ENCODE measurements at regions not wholly inside any gene's neighbourhood (a gene's known extent, or its start where the extent isn't known, plus 50 kb on each side); places are given as distances from the start of the nearest gene placed in this dataset.
"Not testable (repeated sequence)": the region's sequence is repeated elsewhere in the genome, so short reads cannot be mapped to it uniquely, and the experiment has no call there.

DNA sequence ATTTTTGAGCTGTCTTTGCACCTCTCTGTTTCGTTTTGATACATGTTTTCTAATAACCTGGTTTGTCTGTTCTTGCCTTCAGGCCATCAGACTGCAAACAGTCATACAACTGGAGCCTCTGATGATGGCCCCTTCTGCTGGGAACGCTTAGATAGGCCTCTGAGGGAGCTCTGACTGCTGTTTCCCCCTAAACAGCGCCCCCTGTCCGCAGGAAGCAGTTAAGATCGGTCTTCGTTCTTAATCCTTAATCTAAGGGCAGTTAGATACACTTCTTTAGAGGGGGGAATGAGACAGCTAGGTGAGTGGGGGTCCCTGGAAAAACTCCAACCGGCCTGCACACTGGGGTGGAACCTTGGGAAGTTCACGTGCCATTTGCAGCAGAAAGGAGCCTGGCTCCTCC is 1338.8 kb upstream of the SEL1L start:
- DNase-seq: no peak

DNA sequence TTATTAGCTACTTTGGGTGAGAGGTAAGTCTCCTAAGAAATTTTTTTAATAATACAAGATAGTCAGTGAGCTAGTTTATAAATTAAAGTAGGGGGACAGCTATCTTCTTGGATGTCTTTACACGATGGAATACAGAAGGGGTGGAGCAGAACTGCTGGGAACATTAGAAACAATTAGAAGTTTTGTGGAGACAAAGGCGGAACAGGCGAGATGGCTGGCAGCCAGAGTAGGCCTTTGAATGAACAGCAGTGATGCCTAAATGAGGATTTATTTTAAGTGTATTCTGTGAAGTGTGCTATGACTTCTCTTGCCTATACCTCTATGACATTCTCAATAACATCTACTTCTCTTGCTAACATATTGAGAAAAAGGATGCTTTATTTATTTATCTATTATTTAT is 1345.3 kb upstream of the SEL1L start:
- no peak for DNase-seq

DNA sequence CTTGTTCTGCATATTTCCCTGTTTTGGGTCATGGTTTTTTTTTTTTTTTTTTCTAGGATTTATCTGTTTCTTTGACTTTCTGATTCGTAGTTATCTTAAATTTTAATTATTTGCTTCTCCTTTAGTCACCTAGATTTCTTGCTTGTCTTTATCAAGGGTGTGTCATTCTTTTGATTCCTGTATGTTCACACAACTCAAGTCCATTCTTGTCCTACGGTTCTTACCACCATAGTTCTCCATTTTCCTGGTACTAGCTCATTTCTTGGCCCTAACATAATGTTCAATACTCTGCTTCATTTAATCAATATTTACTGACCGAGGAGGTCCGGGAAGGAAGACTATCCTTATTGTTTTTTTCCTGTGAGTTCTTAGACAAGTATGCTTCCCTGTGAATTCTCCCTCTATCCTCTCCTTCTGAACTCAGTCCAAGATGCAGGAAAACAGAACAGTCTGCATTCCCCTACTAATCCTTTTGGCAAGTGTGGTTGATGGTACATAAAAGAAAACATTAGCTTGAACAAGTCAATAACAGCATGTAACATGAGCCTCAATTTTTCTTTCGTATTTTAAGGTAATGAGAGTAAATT is 1346.4 kb upstream of the SEL1L start:
- no peak for DNase-seq

DNA sequence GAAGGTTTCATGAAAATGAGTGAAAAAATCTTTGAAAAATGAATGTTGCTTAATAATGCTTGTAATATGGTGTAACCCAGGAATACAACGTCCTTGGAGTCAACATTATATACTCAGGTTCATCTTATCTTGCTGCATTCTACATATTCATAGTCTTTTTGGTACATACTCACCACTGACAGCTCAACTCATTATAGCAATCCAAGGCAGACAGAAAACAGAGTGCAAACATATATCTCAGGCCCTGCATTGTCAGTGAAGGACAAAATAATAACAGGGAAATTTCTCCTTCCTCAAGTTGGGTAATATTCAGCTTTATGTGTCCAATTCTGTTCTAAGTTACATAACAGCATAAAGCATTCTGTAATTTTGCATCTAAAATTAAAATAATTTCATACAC is 1353.0 kb upstream of the SEL1L start:
- no peak for DNase-seq

DNA sequence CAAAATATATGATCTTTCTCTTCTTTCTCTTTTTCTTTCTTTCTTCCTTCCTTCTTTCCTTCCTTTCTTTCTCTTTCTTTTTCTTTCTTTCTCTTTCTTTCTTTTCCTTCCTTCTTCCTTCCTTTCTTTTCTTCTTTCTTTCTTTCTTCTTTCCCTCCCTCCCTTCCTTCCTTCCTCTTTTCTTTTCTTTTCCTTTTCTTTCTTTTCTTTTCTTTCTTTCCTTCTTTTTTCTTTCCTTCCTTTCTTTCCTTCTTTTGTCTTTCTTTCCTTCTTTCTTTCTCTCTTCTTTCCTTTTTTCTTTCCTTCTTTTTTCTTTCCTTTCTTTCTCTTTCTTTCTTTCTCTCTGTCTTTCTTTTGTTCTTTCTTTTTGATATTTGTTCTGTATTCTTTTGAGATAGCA is 1356.0 kb upstream of the SEL1L start:
- DNase-seq: no peak

DNA sequence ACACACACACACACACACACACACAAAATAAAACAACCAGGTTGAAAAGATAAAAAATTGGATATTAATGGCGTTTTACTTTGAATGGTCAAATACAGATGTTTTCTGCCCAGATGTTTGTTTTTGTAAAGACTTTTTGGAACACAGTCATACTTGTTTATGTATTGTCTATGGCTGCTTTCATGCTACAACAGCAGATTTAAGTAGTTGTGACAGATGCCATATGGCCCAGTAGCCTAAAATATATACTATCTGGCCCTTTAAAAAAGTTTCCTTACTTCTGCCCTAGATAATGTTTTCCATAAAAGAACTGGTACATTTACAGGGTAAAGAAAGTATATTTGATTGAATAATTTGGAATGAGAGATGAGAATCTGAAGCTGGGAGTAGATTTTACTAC is 1362.8 kb upstream of the SEL1L start:
- DNase-seq: no peak

DNA sequence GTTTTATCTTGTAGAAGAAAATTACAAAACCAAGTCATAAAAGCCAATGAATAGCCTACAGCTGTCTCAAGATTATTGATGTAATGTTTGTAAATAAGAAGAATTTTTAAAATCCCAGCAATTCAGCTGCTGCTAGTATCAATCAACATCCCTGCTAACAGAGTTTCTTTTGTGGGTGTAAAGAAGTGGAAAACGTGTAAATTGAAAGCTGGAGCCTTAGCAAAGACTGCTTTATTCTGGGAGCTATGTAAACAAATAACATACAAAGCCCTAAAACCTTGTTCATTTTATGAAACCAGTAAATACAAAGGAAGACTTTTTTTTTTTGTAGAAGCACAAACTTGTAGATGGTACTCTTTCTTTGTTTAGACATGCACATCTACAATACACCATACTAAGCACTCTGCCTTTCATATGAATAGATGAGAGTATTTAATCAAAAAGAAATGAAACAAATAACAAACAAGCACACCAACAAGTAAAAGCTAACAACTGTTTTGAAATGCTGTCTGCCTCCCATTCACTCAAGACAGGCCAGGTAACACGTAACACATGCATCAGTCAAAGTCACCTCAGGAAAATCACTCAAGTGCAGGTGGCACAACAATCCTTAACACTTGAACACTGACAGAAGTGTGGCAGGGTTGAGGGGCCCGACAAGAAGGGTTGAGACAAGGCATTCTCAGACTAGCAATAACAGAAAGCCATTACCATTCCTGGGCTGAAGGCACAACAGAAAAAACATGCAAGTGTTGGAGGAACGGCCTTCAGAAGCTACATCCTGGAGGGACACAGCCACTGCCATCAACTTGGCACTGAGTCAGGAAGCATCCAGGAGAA is 1364.0 kb upstream of the SEL1L start:
- DNase-seq: no peak

DNA sequence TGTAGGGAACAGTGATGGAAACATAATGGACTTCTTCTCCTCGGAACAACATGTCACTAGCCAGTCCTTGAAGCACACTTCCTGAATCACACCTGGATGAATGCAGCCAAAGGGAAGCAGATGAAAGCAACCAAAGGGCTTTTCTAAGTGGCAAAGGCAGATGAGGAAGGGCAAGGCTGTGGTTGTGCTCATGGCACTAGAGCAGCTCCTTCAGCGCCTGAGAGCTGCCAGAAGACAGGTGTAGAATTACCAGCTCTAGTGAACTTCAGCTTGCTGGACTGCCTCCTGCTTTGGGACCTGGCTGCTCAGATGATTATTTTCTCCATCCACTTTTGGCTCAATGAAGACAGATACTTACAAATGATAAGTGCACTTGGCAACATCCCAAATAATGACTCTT is 1372.1 kb upstream of the SEL1L start:
- DNase-seq: no peak

DNA sequence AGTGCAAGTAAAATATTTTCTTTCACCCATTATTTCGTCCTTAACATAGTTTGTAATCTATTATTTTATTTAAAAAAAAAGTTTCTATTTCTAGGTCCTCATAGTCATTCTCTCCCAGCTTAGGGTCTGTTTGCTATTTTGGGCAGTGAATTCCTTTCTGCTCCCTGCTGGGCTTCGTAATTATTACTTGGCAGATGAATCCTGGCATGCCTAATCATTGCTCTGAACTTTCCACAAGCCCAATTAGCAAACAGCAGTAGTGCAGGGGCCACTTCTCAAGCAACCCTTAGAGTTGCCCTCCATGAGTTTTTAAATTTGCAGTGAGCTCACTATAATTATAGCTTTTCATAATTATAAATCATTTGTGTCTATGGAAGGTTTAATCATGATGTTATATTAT is 1378.3 kb upstream of the SEL1L start:
- DNase-seq: no peak

DNA sequence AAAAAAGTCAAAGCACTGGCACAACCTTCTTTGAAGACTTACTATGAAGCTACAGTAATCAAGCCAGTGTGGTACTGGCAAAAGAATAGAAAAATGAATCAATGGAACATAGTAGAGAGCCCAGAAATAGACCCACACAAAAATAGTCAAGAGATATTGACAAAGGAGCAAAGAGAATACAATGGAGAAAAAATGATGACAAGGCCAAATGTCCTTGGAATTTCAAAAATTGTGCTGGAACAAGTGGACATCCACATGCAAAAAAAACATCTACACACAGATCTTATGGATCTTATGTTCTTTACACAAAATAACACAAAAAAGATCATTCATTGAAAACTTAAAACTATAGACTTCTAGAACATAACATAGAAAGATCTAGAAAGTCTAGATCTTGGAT is 1379.7 kb upstream of the SEL1L start:
- no peak for DNase-seq

DNA sequence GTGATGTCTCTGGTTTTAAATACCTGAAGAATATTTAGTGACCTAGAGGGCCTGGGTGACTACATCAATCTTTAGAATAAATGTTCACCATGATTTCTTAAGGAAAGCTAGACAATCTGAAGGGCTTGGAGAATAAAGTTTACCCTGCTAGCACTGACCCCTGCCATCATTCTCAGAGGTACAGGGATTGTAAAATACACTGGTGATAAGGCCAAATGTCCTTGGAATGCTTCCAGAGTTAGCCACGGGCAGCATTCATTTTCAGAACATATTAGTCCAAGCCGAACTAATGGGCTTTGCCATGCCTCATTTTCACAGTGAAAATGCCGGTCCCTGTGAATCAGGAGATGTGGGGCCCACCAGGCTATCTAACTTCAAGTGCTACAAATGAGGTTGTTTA is 1381.7 kb upstream of the SEL1L start:
- DNase-seq: no peak

DNA sequence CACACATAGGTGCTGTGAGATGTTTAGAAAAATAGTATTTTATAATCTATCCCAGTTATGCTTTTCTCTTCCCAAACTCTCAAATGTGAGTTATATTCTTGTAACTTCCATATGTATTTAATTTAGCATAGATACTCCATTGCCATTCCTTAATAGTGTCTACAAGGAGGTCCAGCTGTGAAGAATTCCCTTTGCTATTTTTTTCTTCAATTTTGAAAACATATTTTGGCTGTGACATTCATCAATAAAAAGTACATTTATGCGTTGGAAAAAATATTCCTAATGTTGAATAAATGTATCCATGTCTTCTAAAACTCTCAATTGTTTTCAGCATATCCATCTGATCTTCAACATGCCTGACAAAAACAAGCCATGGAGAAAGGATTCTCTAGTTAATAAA is 1402.0 kb upstream of the SEL1L start:
- no peak for DNase-seq

DNA sequence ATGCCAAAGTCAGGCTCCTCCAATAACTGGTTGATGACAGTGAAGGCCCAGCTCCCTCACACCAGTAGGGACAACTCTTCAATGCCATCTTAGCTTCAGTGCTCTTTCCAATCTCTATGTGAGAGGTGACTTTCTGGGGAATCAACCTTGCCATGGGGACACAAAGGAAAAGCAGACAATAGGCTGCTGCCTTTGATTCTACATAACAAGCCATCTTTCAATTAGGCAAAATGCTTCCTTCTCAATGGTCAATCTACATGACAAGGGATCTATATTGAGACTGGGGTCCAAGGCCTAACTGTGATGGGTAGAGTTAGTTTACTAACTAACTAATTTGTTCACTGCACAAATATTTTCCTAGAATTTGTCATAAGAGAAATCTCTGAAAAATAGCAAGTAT is 1417.5 kb upstream of the SEL1L start:
- no peak for DNase-seq

DNA sequence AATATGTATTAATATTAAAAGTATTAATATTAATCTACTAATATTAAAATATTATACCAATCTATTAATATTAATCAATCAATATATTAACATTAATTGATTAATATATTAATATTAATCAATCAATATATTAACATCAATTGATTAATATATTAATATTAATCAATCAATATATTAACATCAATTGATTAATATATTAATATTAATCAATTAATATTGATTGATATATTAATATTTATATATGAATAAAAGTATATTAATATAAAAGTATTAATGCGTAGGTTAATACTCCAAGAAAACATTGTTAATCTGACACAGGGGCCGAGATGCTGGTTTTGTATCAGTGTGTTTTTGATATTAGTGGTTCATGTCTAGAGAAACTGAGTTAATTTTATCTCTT is 1430.1 kb upstream of the SEL1L start:
- DNase-seq: no peak

DNA sequence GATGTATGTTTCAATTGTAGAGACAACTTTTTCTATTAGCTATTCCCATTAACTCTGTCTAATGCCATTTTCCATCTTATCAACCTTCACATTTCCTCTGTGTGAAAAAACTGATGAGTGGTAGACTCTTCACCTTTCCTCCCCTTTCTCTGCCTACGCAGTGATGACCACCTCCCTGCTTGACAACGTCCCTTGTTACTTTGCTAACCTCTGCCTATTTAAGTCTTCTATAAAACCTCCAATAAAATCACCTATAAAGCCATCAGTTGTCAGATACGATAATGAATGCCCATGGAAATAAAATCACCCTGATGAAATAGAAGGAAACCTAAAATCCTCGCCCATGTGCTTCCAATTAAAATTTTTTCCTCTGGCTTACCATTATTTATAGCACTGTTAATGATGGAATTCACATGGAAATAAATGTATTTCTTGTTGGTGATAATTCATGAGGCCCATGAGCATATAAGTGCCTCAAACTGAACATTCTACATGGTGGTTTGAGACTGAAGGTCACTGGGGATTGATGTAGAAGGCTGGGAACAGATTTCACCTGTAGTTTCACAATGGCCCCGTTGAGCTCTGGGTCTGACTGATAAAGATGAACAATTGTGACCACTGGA is 1454.0 kb upstream of the SEL1L start:
- no peak for DNase-seq

DNA sequence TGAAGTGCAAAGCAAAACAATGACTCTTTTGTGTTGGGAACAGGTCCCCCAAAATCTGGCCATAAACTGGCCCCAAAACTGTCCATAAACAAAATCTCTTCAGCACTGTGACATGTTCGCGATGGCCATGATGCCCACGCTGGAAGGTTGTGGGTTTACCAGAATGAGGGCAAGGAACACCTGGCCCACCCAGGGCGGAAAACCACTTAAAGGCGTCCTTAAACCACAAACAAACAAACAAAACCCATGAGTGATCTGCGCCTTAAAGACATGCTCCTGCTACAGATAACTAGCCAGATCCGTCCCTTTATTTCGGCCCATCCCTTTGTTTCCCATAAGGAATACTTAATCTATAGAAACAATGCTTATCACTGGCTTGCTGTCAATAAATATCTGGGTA is 1460.9 kb upstream of the SEL1L start:
- DNase-seq: not testable (repeated sequence)

DNA sequence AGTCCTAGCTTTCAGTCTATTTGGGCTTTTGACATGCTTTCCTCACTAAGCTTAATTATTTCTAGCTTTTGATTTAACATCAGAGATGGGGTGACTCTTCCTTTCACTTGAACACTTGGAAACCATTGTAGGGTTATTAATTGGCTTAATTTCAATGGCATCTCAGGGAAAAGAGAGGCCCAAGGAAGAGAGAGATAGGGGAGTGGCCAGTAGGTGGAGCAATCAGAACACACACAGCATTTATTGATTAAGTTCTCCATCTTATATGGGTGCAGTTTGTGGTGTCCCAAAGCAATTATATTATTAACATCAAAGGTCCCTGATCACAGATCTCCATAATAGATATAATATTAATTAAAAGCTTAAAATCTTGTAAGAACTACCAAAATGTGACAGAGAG is 1466.1 kb upstream of the SEL1L start:
- no peak for DNase-seq

DNA sequence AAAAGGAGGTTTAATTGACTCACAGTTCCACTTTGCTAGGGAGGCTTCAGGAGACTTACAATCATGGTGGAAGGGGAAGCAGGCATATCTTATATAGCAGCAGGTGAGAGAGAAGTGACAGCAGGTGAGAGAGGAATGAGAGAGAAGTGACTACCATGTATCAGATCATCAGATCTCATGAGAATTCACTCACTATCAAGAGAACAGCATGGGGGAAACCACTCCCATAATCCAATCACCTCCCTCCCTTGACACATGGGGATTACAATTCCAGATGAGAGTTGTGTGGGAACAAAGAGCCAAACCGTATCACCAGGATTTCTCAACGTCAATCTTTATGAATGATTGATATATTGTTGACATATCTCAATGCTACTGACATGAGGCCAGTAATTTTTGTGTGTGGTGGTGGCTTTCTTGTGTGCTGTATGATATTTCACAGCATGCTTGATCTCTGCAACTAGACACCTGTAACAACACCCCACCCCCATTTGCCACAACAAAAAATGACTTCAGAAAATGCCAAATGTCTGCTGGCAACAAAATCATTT is 1470.9 kb upstream of the SEL1L start:
- no peak for DNase-seq

DNA sequence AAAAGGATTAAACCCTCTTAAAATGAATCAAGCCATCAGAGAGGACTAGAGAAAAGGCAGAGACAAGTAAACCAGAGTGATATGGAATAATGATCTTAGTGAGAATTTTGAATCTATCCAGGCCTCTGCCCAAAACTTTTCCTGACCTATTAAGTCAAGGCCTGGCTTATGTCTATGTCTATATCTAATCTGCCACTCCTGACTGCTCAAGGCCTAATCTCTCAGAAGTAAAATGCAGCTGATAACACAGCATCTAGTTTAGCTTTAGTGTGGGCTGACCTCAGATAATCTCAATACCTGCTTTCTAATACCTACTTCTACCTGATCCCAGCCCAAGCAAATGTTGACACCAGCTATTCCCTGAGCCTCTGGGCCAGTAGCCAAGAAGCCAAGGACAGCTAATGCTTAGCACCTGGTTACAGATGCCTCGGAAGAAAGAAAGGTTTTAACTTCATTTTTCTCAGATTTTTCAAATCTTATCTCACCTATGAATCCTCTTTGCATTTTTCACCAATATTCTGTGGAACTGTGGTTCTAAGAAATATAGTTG is 1472.5 kb upstream of the SEL1L start:
- DNase-seq: no peak

DNA sequence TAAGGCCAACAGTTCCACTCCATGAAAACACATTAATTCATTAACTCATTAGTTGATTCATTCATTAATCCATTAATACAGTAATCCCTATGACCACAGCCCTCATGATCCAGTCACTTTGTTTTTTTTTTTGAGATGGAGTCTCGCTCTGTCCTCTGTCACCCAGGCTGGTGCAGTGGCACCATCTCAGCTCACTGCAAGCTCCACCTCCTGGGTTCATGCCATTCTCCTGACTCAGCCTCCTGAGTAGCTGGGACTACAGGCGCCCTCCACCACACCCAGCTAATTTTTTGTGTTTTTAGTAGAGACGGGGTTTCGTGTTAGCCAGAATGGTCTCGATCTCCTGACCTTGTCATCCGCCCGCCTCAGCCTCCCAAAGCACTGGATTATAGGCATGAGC is 1473.4 kb upstream of the SEL1L start:
- DNase-seq: not testable (repeated sequence)

DNA sequence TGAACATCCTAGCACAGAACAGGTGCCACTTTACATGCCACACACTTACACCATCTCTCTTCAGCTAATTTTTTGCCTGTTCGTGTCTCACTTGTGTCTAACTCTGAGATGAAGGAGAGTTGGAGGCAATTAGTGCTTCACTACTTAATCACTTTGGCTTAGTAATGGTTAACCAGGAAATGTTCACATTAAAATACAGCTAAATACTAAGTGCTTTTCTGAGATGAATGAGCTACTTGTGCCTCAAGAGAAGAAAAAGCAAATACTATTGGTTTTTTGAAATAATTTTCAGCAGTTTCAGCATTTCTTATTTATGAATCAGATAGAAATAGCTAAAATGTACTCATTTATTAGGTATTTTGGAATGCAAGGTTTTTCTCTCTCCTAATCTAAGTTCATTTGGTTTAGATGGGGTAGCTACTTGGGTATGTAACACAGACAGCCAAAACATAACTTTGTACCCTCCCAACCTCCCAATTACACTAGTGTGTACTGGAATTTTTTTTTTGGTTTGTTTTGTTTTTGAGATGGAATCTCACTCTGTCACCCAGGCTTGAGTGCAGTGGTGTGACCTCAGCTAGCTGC is 1474.1 kb upstream of the SEL1L start:
- no peak for DNase-seq

DNA sequence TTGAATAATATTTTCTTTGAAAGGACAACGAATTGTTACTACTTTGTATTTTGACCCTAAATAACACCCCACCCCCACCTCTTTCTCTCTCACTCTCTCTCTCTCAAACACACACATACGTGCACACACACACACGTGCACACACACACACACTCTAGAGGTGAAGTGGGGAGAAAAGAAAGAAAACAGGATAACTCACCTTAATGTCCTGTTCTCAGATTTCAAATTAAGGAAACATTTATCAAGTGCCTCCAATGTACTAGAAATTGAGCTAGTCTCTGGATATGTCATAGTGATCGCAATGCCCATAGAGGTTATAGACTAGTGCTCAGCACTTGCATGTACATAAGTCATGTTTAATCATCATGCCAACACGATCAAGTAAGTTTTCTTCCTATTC is 1483.6 kb upstream of the SEL1L start:
- DNase-seq: no peak

DNA sequence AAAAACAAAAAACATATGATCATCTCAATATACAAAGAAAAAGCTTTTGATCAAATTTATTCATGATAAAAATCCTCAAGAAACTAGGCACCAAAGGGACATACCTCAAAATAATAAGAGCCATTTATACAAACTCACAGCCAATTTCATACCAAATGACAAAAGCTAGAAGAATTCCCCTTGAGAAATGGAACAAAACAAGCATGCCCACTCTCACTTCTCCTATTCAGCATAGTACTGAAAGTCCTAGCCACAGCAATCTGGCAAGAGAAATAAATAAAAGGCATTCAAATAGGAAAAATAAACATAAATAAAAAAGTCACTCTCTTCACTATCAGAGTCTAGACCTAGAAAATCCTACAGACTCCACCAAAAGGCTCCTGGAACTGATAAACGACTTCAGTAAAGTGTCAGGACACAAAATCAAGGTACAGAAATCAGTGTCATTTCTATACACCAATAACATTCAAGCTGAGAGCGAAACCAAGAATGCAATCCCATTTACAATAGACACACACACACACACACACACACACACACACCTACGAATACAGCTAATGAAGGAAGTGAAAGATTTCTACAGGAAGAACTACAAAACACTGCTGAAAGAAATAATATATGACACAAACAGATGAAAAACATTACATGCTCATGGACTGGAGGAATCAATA is 1486.2 kb upstream of the SEL1L start:
- DNase-seq: no peak

Data from activated CD4-positive, alpha-beta T cell treated with anti-CD3 and anti-CD28 coated beads for 4 hours (primary cell).